MCF 10A (cell line): ENCODE measurements at regions not wholly inside any gene's neighbourhood (a gene's known extent, or its start where the extent isn't known, plus 50 kb on each side); places are given as distances from the start of the nearest gene placed in this dataset.

ENCODE experiments used
- BruUV-seq: library from RNA; stranded (reverse); fragments of 400-500 nt; replicated peaks from 2 replicates; lab custom pipeline; 2021; lab: Mats Ljungman, UMichigan
- CTCF ChIA-PET: fragments of 300-600 bp; sonication (Branson Sonifier 250); formaldehyde crosslinking; extraction: SDS; loops from one replicate; lab custom pipeline; 2021; ENCODE audit warnings: antibody characterized with exemption, inconsistent platforms; lab: Yijun Ruan, JAX
- POLR2A ChIA-PET: fragments of 300-600, 350-650 bp; sonication (Branson Sonifier 250); formaldehyde crosslinking; extraction: SDS; loops from one replicate; lab custom pipeline; 2020; ENCODE audit warnings: antibody characterized with exemption, inconsistent platforms; lab: Yijun Ruan, JAX
- DNase-seq: peaks from one replicate; pipeline ENCODE4 v3.0.0-alpha.2; 2018; ENCODE audit not compliant: unreplicated experiment
- H3K27ac Mint-ChIP-seq: one replicate; pipeline ENCODE4 v1.8.0; 2022; ENCODE audit warnings: mild to moderate bottlenecking, low read depth, mixed read lengths; ENCODE audit not compliant: unreplicated experiment
- H3K27me3 Mint-ChIP-seq: one replicate; pipeline ENCODE4 v1.8.0; 2022; ENCODE audit warnings: mixed read lengths; ENCODE audit not compliant: insufficient read depth, unreplicated experiment
- H3K36me3 Mint-ChIP-seq: one replicate; pipeline ENCODE4 v1.8.0; 2022; ENCODE audit warnings: mild to moderate bottlenecking, moderate library complexity, mixed read lengths; ENCODE audit not compliant: insufficient read depth, unreplicated experiment
- H3K4me1 Mint-ChIP-seq: one replicate; pipeline ENCODE4 v1.8.0; 2022; ENCODE audit warnings: mixed read lengths; ENCODE audit not compliant: insufficient read depth, unreplicated experiment
- H3K4me3 Mint-ChIP-seq: one replicate; pipeline ENCODE4 v1.8.0; 2022; ENCODE audit warnings: mild to moderate bottlenecking, moderate library complexity, mixed read lengths; ENCODE audit not compliant: unreplicated experiment
- H3K9me3 Mint-ChIP-seq: one replicate; pipeline ENCODE4 v1.8.0; 2022; ENCODE audit warnings: mixed read lengths; ENCODE audit not compliant: unreplicated experiment
- intact Hi-C: fragments of 100-400 bp; cut with micrococcal nuclease; formaldehyde crosslinking; loops from 2 replicates; pipeline ENCODE4 v1.14.1; 2022
- TF ChIP-seq, protein P1 (sequence below): fragments of 200-600 bp; IDR thresholded peaks from one replicate; pipeline ENCODE4 v1.8.0; 2022; ENCODE audit warnings: antibody characterized with exemption, mild to moderate bottlenecking; ENCODE audit not compliant: unreplicated experiment

DNA sequence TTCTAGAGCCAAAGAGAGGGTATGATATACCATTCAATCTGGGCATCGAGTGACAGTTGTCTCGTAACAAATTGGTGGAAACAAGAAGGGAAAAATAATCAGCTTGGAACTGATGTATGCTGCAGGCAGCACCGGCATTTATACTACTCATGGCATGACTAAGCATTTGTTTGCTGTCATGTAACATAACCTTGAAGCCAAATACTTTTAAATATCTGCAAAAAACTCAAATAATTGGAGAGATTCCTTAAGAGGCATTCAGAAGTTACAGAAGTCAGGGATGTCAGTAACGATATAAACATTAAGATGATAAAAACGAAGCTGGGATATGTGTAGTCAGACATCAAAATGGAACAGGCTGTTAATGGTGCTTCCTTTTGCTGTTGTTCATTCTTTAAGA lies 157.3 kb upstream of the MMADHC start:
- no TSS peak for BruUV-seq
- POLR2A ChIA-PET = no interaction called here
- TF ChIP-seq, protein P1, sequence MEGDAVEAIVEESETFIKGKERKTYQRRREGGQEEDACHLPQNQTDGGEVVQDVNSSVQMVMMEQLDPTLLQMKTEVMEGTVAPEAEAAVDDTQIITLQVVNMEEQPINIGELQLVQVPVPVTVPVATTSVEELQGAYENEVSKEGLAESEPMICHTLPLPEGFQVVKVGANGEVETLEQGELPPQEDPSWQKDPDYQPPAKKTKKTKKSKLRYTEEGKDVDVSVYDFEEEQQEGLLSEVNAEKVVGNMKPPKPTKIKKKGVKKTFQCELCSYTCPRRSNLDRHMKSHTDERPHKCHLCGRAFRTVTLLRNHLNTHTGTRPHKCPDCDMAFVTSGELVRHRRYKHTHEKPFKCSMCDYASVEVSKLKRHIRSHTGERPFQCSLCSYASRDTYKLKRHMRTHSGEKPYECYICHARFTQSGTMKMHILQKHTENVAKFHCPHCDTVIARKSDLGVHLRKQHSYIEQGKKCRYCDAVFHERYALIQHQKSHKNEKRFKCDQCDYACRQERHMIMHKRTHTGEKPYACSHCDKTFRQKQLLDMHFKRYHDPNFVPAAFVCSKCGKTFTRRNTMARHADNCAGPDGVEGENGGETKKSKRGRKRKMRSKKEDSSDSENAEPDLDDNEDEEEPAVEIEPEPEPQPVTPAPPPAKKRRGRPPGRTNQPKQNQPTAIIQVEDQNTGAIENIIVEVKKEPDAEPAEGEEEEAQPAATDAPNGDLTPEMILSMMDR = no peak
- Mint-ChIP-seq H3K36me3 (no peaks in the 10 kb centered on the region), H3K27ac (no peak overlapping the region), H3K4me3 (no peak overlapping the region), H3K4me1 (peaks cover 47% of the 10 kb centered on the region), H3K27me3 (no peaks in the 10 kb centered on the region), H3K9me3 (no peaks in the 10 kb centered on the region)
- CTCF ChIA-PET = interaction anchor here (0.6 to 1.4 kb wide), 2 partner anchors 9 to 573 kb away, joined by 3 read pairs; no protein-coding TSS in a partner anchor
- intact Hi-C loops = loop anchor here (2.0 kb wide), 1 partner anchor 742 kb away; the partner anchor contains the start of gene RND3
- DNase-seq = no peak

DNA sequence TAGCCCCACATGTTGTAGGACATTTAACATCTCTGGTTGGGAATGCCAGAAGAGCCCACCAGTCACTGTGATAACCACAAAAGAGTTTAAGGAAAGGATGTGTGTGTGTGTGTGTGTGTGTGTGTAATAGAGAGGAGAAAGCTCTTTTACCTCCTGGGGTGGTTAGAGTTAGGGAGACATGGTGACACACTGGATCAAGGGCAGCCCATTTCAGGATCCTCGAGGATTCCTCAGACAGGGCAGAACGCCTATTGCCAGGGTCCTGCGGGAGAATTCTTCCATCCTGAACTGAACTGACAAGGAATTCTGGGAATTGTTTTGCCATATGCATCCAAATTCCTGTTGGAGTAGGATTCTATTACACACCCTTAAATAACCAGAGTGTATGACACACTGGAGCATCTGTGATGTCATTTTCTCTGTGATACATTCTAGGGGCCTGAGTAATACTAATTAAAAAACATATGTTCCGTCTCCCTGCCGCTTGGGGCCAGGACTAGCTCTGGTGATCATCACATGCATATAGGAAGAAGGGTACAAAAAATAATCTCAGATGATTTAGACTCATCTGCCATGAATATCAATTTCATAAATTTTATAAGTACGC lies 156.4 kb upstream of the MMADHC start:
- CTCF ChIA-PET = no interaction called here
- no peaks in the 10 kb centered on the region for H3K36me3 Mint-ChIP-seq
- peaks cover 51% of the 10 kb centered on the region for H3K4me1 Mint-ChIP-seq
- POLR2A ChIA-PET = no interaction called here
- intact Hi-C loops = loop anchor here (2.0 kb wide), 1 partner anchor 743 kb away; the partner anchor contains the start of gene RND3
- H3K9me3 Mint-ChIP-seq = no peaks in the 10 kb centered on the region
- no TSS peak for BruUV-seq
- peak; percentile 75 for DNase-seq
- no peak overlapping the region for H3K4me3 Mint-ChIP-seq
- no peaks in the 10 kb centered on the region for H3K27me3 Mint-ChIP-seq
- peak overlapping the region; percentile 17 for H3K27ac Mint-ChIP-seq
- TF ChIP-seq, protein P1 = no peak

DNA sequence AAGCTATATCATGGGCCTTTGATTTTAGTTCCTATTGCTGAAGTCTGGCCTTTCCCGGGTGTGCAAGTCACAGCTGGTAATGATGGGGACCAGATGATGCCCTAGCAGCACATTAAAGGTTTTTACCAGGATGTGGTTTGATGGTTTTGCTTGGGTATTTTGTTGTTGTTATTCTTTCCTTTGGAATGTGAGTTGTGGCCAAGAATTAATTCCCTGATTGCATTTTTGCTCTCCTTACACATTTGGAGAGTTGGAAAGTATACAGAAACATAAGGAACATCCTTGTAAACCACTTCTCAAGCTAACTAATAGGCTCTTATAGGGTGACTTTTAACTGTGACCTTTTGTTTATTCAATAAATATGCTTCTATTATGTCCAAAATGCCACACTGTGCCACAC lies 154.1 kb upstream of the MMADHC start:
- no TSS peak for BruUV-seq
- POLR2A ChIA-PET = interaction anchor here (0.6 kb wide), 1 partner anchor 803 kb away, joined by 3 read pairs; no protein-coding TSS in a partner anchor

DNA sequence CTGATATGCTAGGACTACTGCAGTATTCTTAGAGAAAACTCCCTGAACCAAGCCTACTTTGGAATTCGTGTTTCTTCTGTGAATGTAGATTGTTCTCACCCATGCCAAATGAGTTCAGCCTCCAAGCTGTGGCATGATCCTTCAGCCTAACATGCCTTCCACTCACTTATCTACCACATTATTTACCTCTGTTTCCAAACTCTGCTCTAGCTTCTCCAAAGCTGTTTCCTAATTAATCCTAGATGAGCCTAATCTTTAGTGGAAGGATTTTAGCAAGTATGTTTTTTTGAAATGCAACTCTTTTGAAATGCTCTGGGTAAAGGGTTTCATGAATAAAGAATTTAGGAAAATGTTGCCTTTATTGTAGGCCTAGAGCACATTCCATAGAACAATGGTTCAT lies 152.9 kb upstream of the MMADHC start:
- Mint-ChIP-seq H3K4me3 (no peak overlapping the region), H3K9me3 (no peaks in the 10 kb centered on the region), H3K36me3 (no peaks in the 10 kb centered on the region), H3K27me3 (no peaks in the 10 kb centered on the region), H3K27ac (no peak overlapping the region), H3K4me1 (peaks cover 48% of the 10 kb centered on the region)
- POLR2A ChIA-PET = no interaction called here
- intact Hi-C loops = no loop called here
- TF ChIP-seq, protein P1 = no peak
- no TSS peak for BruUV-seq
- DNase-seq = no peak
- CTCF ChIA-PET = interaction anchor here (1.2 kb wide), 1 partner anchor 23 kb away, joined by 4 read pairs; no protein-coding TSS in a partner anchor

More for the DNA sequence above, 154.1 kb upstream of the MMADHC start:
- intact Hi-C loops = no loop called here
- CTCF ChIA-PET = interaction anchor here (0.7 kb wide), 1 partner anchor 1155 kb away, joined by 3 read pairs; no protein-coding TSS in a partner anchor
- TF ChIP-seq, protein P1 = no peak
- no peak overlapping the region for H3K4me3 Mint-ChIP-seq
- peak; percentile 69 for DNase-seq
- peak overlapping the region; percentile 33 for H3K27ac Mint-ChIP-seq
- peaks cover 48% of the 10 kb centered on the region for H3K4me1 Mint-ChIP-seq
- no peaks in the 10 kb centered on the region for H3K27me3 Mint-ChIP-seq
- H3K36me3 Mint-ChIP-seq = no peaks in the 10 kb centered on the region
- no peaks in the 10 kb centered on the region for H3K9me3 Mint-ChIP-seq
